Activated CD8-positive, alpha-beta memory T cell treated with anti-CD3 and anti-CD28 coated beads for 1 hour (primary cell): ENCODE measurements at regions not wholly inside any gene's neighbourhood (a gene's known extent, or its start where the extent isn't known, plus 50 kb on each side); places are given as distances from the start of the nearest gene placed in this dataset.

ENCODE experiments used
- DNase-seq, 2 donors: peaks; one replicate each; pipeline ENCODE4 v3.0.0-alpha.2; 2020; ENCODE audit warnings: low read depth in 1 of 2; ENCODE audit errors: extremely low read depth in 1 of 2

- no peak for DNase-seq
These were observed 263.4 kb downstream of the TTLL7 start for GRCh38 chr1:83735526-83735925.

- no peak for DNase-seq
These were observed 264.5 kb downstream of the TTLL7 start for GRCh38 chr1:83734420-83734819.

GRCh38 chr1:83725735-83726360 lies 273.1 kb downstream of the TTLL7 start:
- DNase-seq, result no peak

DNA sequence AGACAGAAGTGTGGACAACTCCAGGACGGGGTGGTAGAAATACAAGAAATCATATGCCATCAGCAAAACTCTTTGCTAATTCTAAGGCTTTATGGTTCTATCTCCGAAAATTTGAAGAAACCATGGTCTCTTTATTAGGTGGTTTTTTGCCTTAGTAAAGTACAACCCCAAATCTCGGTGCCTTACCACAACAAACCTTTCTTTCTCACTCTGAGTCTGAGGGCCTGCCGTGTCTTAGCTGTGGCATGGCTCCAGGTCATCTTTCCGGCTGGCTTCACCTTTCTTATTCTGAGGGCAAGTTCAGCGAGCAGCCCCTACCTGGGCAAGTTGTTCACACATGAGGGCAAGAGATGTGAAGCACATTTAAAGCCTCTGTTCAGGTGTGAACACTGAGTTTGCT lies 280.6 kb downstream of the TTLL7 start:
- DNase-seq, result no peak

DNA sequence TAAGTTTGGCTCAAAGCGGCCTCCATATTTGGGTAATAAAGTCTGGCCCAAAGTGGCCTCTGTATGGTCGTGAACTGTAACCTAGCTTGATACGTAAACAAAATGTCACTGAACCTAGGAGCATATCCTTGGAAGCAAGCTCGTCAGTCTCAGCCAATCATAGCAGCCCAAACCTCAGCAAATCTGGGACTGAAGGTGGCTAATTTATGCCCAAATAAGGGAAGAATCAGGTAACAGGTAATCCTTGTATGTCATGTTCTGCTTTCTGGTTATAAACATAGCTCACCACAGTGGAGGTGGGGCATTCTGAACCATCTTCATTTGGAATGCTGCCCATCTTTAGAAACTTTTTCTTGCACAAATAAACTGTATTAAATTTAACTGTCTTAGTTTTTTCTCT lies 281.1 kb downstream of the TTLL7 start:
- no peak for DNase-seq

DNA sequence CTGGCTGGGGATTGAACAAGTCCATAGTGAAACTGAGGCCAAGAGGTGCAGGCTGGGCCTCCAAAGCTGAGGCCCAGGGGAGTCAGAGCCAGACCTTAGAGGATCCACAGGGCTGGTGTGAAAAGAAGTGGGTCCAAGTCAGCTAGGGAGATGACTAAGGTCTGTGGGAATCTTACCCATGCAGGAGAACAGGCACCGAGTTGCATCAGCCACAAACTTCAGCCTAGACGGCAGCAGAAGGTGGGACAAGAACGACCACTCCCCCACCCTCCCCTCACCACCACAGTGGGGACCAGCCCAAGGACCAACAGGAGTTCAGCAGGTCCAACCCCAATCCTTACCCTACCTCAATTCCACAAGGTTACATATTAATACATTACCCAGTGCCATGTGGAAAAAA lies 282.3 kb downstream of the TTLL7 start:
- no peak for DNase-seq

DNA sequence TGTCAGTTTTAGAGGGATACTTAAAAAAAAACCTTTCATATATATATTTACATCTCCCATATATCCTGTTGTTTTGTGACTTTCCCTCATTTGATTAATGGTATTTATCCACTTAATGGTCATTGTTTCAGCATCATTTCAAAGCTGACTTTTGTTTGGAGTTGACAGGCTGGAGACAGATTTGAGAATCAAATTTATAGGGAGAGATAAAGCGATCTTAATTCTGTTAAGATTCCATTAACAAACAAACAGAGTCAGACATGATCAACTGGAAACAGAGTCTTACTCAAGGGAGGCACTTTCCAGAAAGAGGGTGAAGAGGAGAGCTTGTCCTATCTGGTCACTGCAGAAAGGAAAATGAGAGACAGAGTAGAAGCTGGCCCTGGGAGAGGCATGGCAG lies 283.4 kb downstream of the TTLL7 start:
- no peak for DNase-seq

DNA sequence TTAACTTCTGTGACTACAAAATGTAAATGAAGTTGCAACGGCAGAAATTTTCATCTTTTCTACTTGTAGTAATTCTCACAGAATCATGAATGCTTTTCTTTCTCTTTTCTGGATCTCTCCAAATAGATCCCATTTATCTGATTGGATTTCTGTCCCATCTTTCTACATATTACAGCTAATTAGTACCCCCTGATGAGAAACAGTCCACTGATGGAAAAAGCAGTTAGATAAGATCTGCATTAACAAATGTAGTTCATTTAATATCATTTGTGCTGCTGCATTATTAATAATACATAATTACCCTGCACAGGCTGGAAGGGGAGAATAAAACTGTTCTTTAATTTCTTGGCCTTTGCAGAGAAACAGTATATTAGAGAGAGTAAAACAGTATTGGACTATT lies 289.3 kb downstream of the TTLL7 start:
- no peak for DNase-seq

DNA sequence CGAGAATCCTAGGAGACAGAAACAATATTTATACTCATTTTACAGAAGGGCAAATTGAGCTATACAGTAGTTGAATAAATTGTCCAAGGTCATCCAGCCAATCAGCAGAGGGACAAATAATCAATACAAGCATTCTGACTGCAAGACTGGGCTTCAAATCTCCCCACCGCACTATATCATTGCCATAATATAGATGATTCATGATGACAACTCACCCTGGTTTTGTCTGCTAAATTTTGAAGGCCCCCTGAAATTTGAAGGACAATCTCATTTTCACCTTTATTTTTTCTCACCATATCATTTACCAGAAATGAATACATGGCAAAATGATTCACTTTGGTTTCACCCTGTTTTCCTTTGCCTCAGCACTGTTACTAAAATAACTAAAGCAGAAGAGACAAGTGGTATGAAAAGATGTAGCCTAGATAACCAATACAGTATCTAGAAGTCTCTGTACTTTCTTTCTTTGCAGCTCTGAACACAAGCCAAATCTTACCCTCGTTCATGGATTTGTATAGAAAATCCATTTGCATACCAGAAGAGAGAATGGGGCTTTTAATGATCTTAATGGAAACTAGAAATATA lies 292.5 kb downstream of the TTLL7 start:
- no peak for DNase-seq

DNA sequence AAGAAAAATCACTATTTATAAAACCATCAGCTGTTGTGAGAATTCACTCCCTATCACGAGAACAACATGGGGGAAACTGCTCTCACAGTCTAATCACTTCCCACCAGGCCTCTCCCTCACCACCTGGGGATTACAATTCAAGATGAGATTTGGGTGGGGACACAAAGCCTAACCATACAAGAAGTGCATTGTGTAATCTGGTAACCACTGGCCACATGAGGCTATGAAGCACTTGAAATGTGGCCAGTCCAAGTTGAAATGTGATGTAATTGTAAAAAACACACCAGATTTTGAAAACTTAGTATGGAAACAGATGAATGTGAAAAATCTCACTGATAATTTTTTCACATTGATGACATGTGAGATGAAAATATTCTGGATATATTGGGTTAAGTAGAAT lies 293.8 kb downstream of the TTLL7 start:
- DNase-seq, result no peak

- DNase-seq, result no peak
These were observed 294.6 kb downstream of the TTLL7 start for GRCh38 chr1:83704350-83704749.

DNA sequence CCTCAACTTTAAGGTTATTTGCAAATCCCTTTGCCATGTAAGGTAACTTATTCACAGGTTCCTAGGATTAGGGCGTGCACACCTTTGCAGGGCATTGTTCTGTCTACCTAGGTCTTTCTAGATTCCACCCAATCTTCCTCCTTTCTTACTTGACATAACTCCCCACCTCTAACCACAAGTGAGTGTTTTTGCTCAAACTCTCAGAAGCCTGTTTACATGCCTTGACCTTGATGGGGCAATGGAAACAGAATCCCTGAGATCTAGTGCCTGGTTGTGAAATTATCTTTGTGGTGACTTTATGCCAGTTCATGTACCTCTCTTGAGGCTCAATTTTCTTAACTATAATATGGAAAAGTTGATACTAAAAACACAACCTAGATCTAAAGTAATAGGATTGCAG lies 296.6 kb downstream of the TTLL7 start:
- DNase-seq, result no peak

DNA sequence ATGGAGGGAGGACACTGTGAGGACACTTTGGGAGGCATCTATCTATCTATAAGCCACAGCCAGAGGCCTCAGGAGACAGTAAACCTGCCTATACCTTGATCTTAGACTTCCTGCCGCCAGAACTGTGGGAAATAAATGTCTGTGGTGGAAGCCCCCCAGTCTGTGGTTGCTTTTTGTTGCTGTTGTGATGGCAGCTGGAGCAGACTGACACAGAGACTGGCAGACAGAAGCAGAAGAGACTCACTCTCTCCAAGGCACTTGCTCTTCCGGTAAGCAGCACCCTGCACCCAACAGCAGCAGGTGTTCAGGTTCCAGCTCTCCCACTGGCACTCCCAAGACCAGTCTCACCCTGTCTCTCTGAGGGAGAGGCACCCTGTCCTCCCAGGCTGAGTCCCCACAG lies 297.6 kb downstream of the TTLL7 start:
- no peak for DNase-seq

- DNase-seq, result no peak
These were observed 300.3 kb downstream of the TTLL7 start for GRCh38 chr1:83698644-83699043.

DNA sequence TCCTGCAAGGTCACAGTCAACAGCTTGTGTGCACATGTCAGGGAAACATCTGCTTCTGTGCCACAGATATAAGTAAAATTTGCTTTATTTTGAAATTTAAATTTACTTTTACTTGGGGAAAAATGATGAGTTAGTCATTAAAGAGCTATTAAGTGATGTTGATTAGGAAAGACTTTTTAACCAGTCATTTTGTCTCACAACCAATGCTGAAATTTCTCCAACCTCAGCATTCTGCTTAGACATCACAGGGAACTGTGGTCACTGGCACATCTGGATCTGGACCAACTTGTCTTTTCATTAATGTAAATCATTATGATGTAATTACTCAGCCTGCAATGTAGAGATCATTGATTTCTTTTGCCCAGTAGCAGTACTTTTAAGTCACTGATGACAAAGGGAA lies 301.0 kb downstream of the TTLL7 start:
- no peak for DNase-seq

GRCh38 chr1:83697220-83697619 lies 301.7 kb downstream of the TTLL7 start:
- no peak for DNase-seq

- DNase-seq, result no peak
These were observed 304.5 kb downstream of the TTLL7 start for GRCh38 chr1:83694449-83694848.

- DNase-seq, result no peak
These were observed 305.4 kb downstream of the TTLL7 start for GRCh38 chr1:83693427-83694126.

GRCh38 chr1:83692524-83693381 lies 306.2 kb downstream of the TTLL7 start:
- DNase-seq, result no peak

DNA sequence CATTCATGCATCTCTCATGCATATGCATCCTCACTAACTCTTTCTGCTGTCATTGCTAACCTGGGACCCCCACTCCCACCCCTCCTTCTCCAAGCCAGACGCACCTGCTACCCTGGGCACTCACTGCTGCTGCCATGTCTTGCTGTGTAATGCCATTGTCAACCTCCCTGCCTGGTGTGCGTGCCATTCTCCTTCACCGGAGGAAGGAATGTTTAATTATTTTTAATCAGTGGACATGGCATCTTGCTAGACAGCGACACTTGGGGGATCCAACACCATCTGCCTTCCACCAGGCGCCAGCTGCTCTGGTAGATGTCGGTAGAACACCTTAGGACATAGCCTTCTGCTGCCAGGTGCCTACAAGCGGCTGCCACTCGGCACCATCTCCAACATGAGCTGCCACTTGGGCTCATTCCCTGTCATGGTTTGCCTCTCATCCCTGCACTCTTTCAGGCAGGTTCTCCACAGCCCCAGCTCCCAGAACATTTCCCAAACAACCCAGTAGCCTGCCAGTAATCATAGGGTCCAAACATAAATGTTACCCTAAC lies 306.9 kb downstream of the TTLL7 start:
- DNase-seq, result no peak
